SK-N-SH treated with all-trans-retinoic acid at 6 μM for 48 hours (cell line): ENCODE measurements at regions not wholly inside any gene's neighbourhood (a gene's known extent, or its start where the extent isn't known, plus 50 kb on each side); places are given as distances from the start of the nearest gene placed in this dataset.

Experiments
- ATAC-seq: fragments of 200-7000 bp; cut with Tn5 transposase; 3 replicates; pipeline ENCODE4 v1.9.1; 2020; ENCODE audit warnings: mild to moderate bottlenecking, moderate library complexity
- ARNTL ChIP-seq: fragments of 450-650 bp; formaldehyde crosslinking; IDR thresholded peaks from 2 replicates; pipeline ENCODE4 v1.5.0; 2020; ENCODE audit warnings: low read depth, mild to moderate bottlenecking, moderate library complexity, borderline replicate concordance
- CSDC2 ChIP-seq: fragments of 250-450 bp; sonication (Bioruptor Pico); IDR thresholded peaks from 2 replicates; pipeline ENCODE4 v1.5.0; 2020; ENCODE audit warnings: mild to moderate bottlenecking, moderate library complexity
- CSRNP3 ChIP-seq: fragments of 250-450 bp; sonication (Bioruptor Pico); IDR thresholded peaks from 2 replicates; pipeline ENCODE4 v1.5.1; 2021; ENCODE audit warnings: mild to moderate bottlenecking, moderate library complexity
- GLIS3 ChIP-seq: fragments of 250-450 bp; sonication (Bioruptor Pico); IDR thresholded peaks from 2 replicates; pipeline ENCODE4 v1.5.0; 2020; ENCODE audit warnings: mild to moderate bottlenecking, moderate library complexity
- ISL1 ChIP-seq: fragments of 250-450 bp; sonication (Bioruptor Pico); IDR thresholded peaks from 2 replicates; pipeline ENCODE4 v2.1.2; 2022; ENCODE audit warnings: mild to moderate bottlenecking, moderate library complexity
- OSR1 ChIP-seq: fragments of 250-450 bp; sonication (Bioruptor Pico); IDR thresholded peaks from 2 replicates; pipeline ENCODE4 v1.8.0; 2022; ENCODE audit warnings: moderate library complexity, mild to moderate bottlenecking, inconsistent platforms
- PATZ1 ChIP-seq: fragments of 250-450 bp; sonication (Bioruptor Pico); IDR thresholded peaks from 2 replicates; pipeline ENCODE4 v1.8.0; 2020; ENCODE audit warnings: mild to moderate bottlenecking, moderate library complexity, borderline replicate concordance
- POU6F1 ChIP-seq: fragments of 250-450 bp; sonication (Bioruptor Pico); IDR thresholded peaks from 2 replicates; pipeline ENCODE4 v1.8.0; 2021; ENCODE audit warnings: low read depth, mild to moderate bottlenecking, moderate library complexity, borderline replicate concordance
- SNAI2 ChIP-seq: fragments of 250-450 bp; sonication (Bioruptor Pico); IDR thresholded peaks from 2 replicates; pipeline ENCODE4 v1.5.0; 2020; ENCODE audit warnings: mild to moderate bottlenecking, moderate library complexity
- TCF4 ChIP-seq: fragments of 250-450 bp; sonication (Bioruptor Pico); IDR thresholded peaks from 2 replicates; pipeline ENCODE4 v1.8.0; 2021; ENCODE audit warnings: mild to moderate bottlenecking, moderate library complexity, borderline replicate concordance
- TOX ChIP-seq: fragments of 250-450 bp; sonication (Bioruptor Pico); IDR thresholded peaks from 2 replicates; pipeline ENCODE4 v1.8.0; 2021; ENCODE audit warnings: mild to moderate bottlenecking, moderate library complexity, borderline replicate concordance
- TSHZ2 ChIP-seq: fragments of 250-450 bp; sonication (Bioruptor Pico); IDR thresholded peaks from 2 replicates; pipeline ENCODE4 v1.5.0; 2020; ENCODE audit warnings: mild to moderate bottlenecking, moderate library complexity
- ZC3H10 ChIP-seq: fragments of 250-450 bp; sonication (Bioruptor Pico); IDR thresholded peaks from 2 replicates; pipeline ENCODE4 v1.5.1; 2021; ENCODE audit warnings: mild to moderate bottlenecking, moderate library complexity
- ZFP30 ChIP-seq: fragments of 450-650 bp; formaldehyde crosslinking; IDR thresholded peaks from 2 replicates; pipeline ENCODE4 v1.5.0; 2022; ENCODE audit warnings: mild to moderate bottlenecking, moderate library complexity
- ZNF70 ChIP-seq: fragments of 450-650 bp; formaldehyde crosslinking; IDR thresholded peaks from 2 replicates; pipeline ENCODE4 v1.5.0; 2020; ENCODE audit warnings: mild to moderate bottlenecking, moderate library complexity
- ZNF8 ChIP-seq: fragments of 450-650 bp; formaldehyde crosslinking; IDR thresholded peaks from 2 replicates; pipeline ENCODE4 v1.5.0; 2020; ENCODE audit warnings: mild to moderate bottlenecking, moderate library complexity

- TF ChIP-seq GLIS3 (CRISPR knock-in tag): no peak
- no peak for TF ChIP-seq OSR1
- TF ChIP-seq ZC3H10 (CRISPR knock-in tag): no peak
- TF ChIP-seq CSDC2 (CRISPR knock-in tag): no peak
- TF ChIP-seq ARNTL (CRISPR knock-in tag): no peak
- TF ChIP-seq POU6F1: no peak
- no peak for TF ChIP-seq TSHZ2 (CRISPR knock-in tag)
- no peak for TF ChIP-seq ZFP30 (CRISPR knock-in tag)
- TF ChIP-seq SNAI2 (CRISPR knock-in tag): no peak
- TF ChIP-seq ISL1 (CRISPR knock-in tag): no peak
- no peak for ATAC-seq
Observed at GRCh38 chr6:170010665-170011203, 259.3 kb downstream of the ERMARD start.

- TF ChIP-seq OSR1: no peak
- no peak for TF ChIP-seq CSRNP3 (CRISPR knock-in tag)
- no peak for TF ChIP-seq ZNF70 (CRISPR knock-in tag)
- TF ChIP-seq PATZ1 (CRISPR knock-in tag): no peak
- no peak for TF ChIP-seq ZC3H10 (CRISPR knock-in tag)
- no peak for TF ChIP-seq SNAI2 (CRISPR knock-in tag)
- TF ChIP-seq ZNF8: no peak
- TF ChIP-seq TSHZ2 (CRISPR knock-in tag): no peak
- ATAC-seq: no peak
Observed at GRCh38 chr6:170008294-170008785, 256.9 kb downstream of the ERMARD start.

- no peak; the same call in 2 of the 3 replicates for ATAC-seq
- TF ChIP-seq TOX (no peak), TCF4 (CRISPR knock-in tag) (peak; percentile 65; the same call in 1 of the 2 replicates)
Observed at GRCh38 chr6:170007468-170008293, 256.3 kb downstream of the ERMARD start.
